Suppressor macrophage treated with lipopolysaccharide for 1 hour (primary cell): ENCODE measurements at regions not wholly inside any gene's neighbourhood (a gene's known extent, or its start where the extent isn't known, plus 50 kb on each side); places are given as distances from the start of the nearest gene placed in this dataset.

Experiments
- DNase-seq, 3 donors: peaks; one replicate each; pipeline ENCODE4 v3.0.0-alpha.2; 2020 to 2022

DNA sequence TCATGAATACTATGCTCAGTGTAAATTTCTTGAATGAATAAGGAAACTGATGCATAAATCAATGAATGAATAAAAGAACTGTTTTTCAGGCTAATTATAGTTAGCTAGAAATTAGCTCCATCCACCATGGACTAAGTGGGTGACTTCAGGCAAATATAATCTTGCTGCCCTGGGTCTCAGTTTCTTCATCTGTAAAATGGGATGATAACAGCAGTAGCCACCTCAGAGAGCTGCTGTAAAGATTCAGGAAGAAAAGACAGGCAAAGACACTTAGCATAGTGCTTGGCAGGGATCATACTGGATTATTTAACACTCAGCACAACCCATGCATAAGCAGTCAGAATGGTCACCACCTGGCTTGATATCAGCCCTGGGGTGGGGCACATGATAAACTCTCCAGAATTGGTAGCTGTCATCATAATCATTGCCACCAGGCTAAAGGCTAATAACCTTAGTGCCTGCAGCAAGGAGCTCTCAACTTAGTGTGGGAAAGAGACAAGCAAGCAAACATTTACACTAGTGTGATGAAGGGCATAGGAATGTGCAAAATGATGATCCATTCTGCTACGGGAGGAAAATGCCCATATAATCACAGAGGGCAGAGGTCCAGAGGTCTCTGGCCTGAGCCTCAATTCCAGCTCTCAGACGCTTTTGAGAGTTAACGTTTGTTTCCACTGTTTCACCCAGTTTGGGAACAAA lies 234.7 kb upstream of the TBX3 start:
- DNase-seq: no peak

- no peak for DNase-seq
Measured at GRCh38 chr12:114917953-114918352, 234.0 kb upstream of the TBX3 start.

DNA sequence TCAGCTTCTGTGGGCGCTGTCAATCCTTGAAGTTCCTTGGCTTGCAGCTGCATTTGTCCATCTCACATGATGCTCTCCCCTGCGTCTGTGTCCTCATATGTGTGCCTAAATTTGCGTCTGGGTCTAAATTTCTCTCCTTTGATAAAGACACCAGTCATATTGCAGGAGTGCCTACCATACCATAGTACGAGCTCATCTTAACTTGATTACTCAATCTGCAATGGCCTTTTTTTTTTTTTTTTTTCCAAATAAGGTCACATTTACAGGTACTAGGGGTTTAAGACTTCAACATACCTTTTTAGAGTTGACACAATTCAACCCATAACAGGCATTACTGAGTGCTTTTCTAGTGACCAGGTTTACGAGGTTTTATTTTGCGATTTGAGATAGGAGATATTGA lies 233.3 kb upstream of the TBX3 start:
- no peak for DNase-seq

DNA sequence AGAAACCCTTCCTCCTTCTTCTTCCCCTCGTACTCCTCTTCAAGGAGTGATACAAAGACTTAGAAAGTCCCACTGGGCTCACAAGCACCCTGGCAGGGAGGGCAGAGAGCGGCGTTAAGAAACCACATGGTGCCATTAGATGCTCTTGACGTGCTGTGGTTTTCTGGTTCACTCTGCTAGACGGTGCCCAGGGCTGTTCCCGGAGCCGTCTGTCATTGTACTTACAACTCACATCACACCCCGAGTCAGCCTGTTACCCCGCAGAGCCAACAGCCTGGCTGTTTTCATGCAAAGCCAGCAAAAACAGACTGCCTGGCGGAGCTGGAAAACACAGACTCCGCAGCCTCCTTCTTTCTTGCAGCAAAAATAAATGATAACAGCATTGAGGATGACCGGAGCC lies 232.6 kb upstream of the TBX3 start:
- DNase-seq: no peak

GRCh38 chr12:114916124-114916523 lies 232.1 kb upstream of the TBX3 start:
- no peak for DNase-seq

DNA sequence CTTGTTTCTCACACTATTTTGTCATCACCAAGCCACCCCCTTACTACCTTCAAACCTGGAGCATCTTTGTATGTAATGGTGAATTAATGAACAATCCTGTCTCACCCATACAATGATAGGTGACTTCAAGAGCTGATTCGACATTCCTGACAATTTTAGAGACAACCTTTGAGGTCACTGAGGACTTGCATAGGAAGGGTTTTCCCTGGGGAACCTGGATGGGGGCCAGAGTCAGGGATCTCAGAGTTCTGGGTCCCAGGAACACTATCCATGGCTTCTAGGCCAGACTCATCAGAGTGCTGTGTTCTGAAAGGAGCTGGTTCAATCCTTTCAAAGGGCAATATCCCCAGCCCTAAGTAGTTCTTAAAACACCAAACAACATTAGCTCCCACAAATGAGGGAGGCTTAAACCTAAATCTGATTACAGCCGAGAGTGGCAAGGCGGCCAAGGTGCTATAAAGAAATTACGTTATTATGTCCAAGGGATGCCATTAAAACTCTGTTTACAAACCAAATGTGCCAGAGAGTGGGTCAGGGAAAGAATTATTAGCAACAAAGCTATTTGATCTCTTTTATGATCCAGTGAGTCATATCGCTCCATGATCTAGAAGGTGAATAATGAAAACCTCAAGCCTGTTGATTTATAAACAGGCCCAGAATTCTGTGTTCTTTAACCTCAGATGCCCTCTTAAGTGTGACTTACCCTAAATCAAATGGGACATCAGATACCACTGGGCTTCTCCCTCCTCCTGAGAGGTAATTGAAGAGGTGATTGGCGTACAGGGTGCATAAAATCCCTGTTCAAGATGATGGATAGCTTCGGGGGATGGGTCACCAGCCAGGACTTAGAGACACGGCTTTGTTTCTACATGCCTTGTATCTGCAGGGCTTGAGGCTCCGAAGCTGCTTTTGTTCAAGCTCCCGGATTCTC lies 230.2 kb upstream of the TBX3 start:
- no peak for DNase-seq

GRCh38 chr12:114912811-114913210 lies 228.8 kb upstream of the TBX3 start:
- DNase-seq: no peak

DNA sequence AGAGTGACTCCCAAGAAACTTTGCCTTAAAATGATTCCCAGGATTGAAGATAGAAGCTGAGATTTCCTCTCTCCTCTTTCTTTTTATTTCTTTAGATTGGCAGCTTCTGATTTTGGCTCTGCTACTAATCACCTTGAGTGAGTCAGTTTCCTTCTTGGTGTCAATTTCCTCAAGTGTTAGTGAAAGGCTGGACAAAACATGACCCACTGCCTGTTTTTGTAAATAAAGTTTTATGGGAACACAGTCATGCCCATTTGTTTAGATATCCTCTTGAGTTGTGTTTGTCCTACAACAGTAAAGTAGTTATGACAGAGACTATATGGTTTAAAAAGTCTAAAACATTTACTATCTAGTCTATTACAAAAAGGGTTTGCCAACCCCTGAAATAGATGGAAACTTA lies 227.2 kb upstream of the TBX3 start:
- no peak for DNase-seq

DNA sequence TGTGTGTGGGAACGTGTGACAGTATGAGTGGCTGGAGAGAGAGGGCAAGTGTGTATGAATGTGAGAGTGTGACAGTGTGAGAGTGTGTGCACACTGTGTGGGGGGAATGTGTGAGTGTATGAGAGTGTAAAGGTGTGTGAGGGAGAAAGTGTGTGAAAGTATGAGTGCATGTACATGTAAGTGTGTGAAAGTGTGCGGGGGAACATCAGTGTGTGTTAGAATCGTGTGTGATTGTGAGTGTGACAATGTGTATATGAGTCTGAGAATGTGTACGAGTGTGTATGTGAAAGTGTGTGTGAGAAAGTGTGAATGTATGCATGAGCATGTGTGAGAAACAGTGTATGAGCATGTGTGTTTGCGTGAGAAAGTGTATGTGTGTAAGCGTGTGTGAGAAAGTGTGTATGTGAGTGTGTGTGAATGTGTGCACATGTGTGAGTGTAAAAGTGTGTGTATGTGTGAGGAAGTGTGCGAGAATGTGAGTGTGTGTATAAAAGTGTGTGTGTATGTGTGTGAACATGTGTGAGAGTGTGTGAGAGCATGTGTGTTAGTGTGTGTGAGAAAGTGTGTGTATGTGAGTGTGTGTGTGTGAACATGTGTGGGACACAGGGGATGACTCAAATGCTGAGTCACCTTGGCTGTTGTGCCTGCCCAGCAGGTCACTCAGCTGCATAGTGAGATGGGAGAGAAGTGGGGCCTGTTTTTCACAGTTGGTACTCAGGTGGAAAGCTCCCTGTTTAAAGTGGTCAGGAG lies 220.5 kb upstream of the TBX3 start:
- DNase-seq: no peak

- DNase-seq: no peak
Measured at GRCh38 chr12:114903083-114903691, 219.2 kb upstream of the TBX3 start.

DNA sequence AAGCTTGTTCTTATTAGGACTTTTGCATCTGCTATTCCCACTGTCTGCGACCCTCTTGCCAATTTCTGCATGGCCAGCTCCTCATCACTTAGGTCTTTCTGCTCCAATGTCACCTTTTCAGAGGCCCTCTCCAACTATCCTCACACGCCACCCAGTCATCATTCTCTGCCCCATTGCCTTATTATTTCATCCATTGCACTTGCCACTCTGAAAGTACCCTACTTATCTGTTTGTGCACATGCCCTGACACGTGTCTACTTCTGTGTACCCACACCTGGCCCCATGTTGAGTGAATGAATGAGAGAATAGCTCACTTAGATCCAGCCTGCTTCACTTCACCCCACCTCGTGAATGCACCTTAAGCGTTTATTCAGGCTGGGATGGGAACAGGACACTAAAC lies 218.7 kb upstream of the TBX3 start:
- no peak for DNase-seq

DNA sequence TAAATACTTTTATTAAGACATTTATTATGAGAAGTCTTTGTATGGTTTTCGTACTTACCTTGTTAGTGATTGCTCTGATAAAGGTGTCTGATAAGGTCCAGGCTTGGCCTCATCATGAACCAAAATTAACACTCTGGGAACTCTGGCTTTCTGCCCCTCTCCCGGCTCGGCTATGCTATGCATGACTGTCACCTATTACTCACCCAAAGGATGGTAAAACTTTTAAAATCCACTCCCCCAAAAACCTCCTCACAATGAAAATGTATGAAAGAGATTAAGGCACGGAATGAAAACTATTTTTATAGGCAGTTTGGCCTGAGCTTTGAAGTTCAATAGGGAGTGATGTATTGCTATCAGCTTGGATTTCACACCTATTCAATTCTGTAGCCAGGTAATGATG lies 217.3 kb upstream of the TBX3 start:
- DNase-seq: no peak

GRCh38 chr12:114898159-114898558 lies 214.2 kb upstream of the TBX3 start:
- DNase-seq: no peak

DNA sequence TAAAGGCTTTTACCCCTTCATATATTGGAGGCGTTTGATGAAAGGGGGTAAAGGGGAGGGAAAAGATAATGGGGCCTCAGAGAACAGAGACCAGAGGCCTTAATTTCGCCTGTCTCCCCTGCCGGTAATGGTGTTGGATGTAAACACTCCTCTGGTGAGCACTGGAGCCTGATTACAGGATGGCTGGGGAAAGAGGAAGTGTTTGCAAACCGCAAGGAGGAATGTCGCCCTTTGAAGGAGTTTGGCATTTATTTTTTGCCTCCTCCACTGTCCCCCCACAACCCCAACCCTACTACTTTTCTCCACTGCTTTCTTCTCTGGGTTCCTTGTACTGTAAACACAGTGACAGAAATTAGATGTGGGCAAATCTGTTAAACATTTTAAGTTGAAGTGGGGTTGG lies 211.9 kb upstream of the TBX3 start:
- DNase-seq: no peak

GRCh38 chr12:114895081-114895480 lies 211.1 kb upstream of the TBX3 start:
- no peak for DNase-seq

- no peak for DNase-seq
Measured at GRCh38 chr12:114894076-114894475, 210.1 kb upstream of the TBX3 start.

DNA sequence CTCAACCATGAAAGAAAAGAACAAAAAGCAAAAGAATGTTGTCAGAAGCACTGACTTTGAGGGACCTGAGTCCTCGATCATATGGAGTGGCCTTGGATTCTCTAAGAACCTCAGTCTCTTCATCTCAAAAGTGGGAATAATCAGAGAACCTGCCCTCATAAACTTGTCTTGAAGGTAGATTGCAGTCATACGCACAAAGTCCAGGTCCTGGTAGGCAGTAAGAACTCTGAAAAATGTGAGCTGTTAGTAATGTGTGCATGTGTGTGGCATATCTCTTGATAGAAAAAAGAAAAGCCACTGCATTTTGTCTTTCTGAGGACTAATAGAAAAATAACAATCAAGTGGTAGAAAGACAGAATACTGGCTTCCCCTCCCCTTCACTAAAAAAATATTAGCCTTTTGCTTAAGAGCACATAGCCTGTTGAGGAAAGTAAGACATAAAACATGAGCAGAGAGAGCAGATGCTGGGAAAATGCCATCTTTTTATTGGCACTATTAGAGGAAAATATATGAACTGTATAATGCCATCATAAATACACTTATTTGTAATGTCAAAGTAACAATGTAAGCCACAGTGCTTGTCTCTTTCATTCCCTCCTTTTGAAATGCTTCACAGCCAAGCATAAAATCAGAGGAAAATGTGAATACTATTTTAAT lies 205.1 kb upstream of the TBX3 start:
- no peak for DNase-seq

DNA sequence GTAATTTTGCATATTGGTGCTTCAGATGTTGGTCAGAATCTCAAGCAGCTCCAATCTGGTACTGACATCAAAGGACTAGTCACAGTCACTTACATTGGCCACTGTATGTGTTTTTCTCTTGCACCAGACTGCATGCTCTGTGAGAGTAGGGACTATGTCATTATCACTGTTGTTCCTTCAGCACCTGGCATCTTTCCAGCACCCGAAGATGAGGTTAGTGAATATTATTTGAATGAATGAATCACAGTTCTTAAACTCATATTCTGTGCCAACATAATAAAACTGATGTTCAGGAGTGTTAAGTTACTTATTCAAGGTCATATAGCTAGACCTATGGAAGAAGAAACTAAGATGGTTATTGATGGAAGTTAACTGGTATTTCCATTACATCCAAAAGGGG lies 204.5 kb upstream of the TBX3 start:
- no peak for DNase-seq

GRCh38 chr12:114885501-114885900 lies 201.5 kb upstream of the TBX3 start:
- no peak for DNase-seq

DNA sequence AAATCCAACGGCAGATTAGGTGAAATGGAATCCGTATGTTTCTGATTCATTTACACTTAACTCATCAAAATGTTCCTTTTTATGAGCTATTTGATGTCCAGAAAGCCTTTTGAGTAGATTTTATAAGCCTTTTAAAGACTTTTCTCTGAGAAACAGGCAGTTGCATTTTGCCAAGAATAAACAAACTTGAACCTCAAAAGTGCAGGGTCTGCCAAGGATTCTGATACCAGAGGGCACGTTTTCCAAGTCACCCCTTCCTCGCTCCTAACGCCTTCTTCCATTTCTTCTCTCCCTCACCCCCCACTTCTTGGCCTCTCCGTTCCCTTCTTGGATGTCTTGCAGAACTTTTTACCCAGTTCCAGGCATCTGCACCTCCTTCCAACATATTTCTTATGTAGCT lies 200.6 kb upstream of the TBX3 start:
- no peak for DNase-seq

DNA sequence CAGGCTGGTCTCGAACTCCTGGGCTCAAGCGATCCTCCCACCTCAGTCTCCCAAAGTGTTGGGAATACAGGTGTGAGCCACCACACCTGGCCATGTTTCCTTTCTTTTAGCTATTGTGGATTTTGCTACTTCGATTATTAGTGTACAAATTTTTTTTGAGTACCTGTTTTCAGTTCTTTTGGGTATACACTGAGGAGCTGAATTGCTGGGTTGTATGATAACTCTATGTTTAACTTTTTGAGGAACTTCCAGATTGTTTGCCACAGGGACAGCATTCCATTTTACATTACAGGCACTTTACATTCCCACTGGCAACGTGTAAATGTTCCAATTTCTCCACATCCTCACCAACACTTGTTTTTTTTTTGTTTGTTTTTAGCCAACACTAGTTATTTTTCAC lies 198.1 kb upstream of the TBX3 start:
- no peak for DNase-seq

DNA sequence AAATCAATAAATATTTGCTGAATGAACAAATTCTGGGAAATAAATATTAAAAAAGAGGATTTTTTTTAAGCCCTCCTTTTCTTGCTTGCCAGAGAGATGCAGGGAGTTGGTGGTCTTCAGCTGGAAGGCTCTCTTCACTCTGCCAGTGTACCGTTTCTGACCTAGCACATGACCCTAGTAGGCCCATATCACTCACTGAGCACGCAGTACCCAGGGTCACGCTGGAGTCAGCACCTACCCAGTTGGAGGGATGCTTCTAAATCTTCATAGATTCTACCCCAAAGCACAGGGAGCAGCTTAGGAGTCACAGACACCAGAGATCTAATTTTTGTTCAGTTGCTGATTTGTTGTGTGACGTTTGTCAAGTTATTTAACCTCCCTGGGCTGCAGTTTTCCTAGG lies 195.4 kb upstream of the TBX3 start:
- DNase-seq: no peak

DNA sequence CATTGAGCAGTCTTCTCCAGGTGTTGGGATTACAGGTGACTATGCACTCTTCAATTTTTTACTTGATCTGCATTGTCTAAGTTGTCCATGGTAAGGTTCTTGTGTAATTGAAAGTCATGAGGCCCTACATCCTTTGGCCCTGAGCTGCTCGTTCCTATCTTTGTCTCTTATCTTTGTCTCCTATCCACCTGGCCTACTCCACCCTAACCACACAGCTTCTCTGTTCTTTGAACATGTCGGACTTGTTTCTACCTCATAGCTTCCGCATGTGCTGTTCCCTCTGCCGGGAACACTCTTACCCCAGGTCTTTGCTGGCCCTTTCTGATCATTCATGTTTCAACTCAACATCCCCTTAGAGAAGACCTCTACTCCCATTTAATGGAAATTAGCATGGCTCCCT lies 194.8 kb upstream of the TBX3 start:
- DNase-seq: no peak
